Lower leg skin (tissue), 4 donors: ENCODE measurements at regions not wholly inside any gene's neighbourhood (a gene's known extent, or its start where the extent isn't known, plus 50 kb on each side); places are given as distances from the start of the nearest gene placed in this dataset.

Experiments
- DNase-seq, 2 donors: peaks; one replicate each; pipeline ENCODE4 v3.0.0-alpha.2; 2019; ENCODE audit warnings: low spot score in 2 of 2
- H3K4me3 ChIP-seq: fragments of 200-600 bp; sonication (generic); 2 replicates; pipeline ENCODE4 v1.5.1; 2017; ENCODE audit warnings: mild to moderate bottlenecking, low read depth; ENCODE audit not compliant: poor library complexity, severe bottlenecking
- CTCF ChIP-seq, 3 donors: fragments of 450-650 bp; IDR thresholded peaks; one replicate each; pipeline ENCODE4 v1.5.1; 2016; ENCODE audit warnings: antibody characterized with exemption in 3 of 3, mild to moderate bottlenecking in 3 of 3, moderate library complexity in 2 of 3
- POLR2A ChIP-seq, 2 donors: fragments of 450-650 bp; IDR thresholded peaks; one replicate each; pipeline ENCODE4 v1.6.1; 2016 to 2017; ENCODE audit warnings: antibody characterized with exemption in 2 of 2, mild to moderate bottlenecking in 1 of 2, moderate library complexity in 1 of 2
- WGBS, 2 donors: methylation state at CpG; one replicate each; pipeline ENCODE4 v1.1.5; 2018; 5-methylcytosine and 5-hydroxymethylcytosine counted together
- intact Hi-C: fragments of 100-400 bp; cut with DNase I; formaldehyde crosslinking; loops from one replicate; pipeline ENCODE4 v1.15.0; 2023; ENCODE audit warnings: low total_unique reads

GRCh38 chr13:57511603-57512002 is 119.9 kb upstream of the PCDH17 start:
- H3K4me3 ChIP-seq: no peak overlapping the region
- intact Hi-C loops: no loop called here

GRCh38 chr13:57527114-57527735 is 104.3 kb upstream of the PCDH17 start:
- no peak for TF ChIP-seq POLR2A (IDR thresholded peaks at IDR 0.05)
- TF ChIP-seq CTCF (IDR thresholded peaks at IDR 0.05): no peak
- WGBS, 2 donors: 81 to 97% methylated on average over 1 of the region's 1 CpG
- intact Hi-C loops: no loop called here
- H3K4me3 ChIP-seq: no peak overlapping the region
- DNase-seq: no peak

More at GRCh38 chr13:57511603-57512002, 119.9 kb upstream of the PCDH17 start:
- no peak for DNase-seq
- TF ChIP-seq POLR2A (IDR thresholded peaks at IDR 0.05): no peak
- no peak for TF ChIP-seq CTCF (IDR thresholded peaks at IDR 0.05)

- TF ChIP-seq CTCF (IDR thresholded peaks at IDR 0.05) (no peak), POLR2A (IDR thresholded peaks at IDR 0.05) (no peak)
- no peak for DNase-seq
- intact Hi-C loops: no loop called here
- H3K4me3 ChIP-seq: no peak overlapping the region
Measured at GRCh38 chr13:57531256-57531655, 100.3 kb upstream of the PCDH17 start.

- intact Hi-C loops: no loop called here
- TF ChIP-seq CTCF (IDR thresholded peaks at IDR 0.05) (no peak), POLR2A (IDR thresholded peaks at IDR 0.05) (no peak)
- no peak for DNase-seq
- H3K4me3 ChIP-seq: no peak overlapping the region
Measured at GRCh38 chr13:57546942-57547341, 84.6 kb upstream of the PCDH17 start.

- intact Hi-C loops: no loop called here
- WGBS, 2 donors: 66 to 78% methylated on average over 3 of the region's 3 CpGs
- H3K4me3 ChIP-seq: no peak overlapping the region
- no peak for DNase-seq
- TF ChIP-seq CTCF (IDR thresholded peaks at IDR 0.05) (no peak), POLR2A (IDR thresholded peaks at IDR 0.05) (no peak)
Measured at GRCh38 chr13:57552437-57552836, 79.1 kb upstream of the PCDH17 start.

GRCh38 chr13:57553932-57554331 is 77.6 kb upstream of the PCDH17 start:
- intact Hi-C loops: no loop called here
- no peak for DNase-seq
- TF ChIP-seq POLR2A (IDR thresholded peaks at IDR 0.05) (no peak), CTCF (IDR thresholded peaks at IDR 0.05) (no peak)
- no peak overlapping the region for H3K4me3 ChIP-seq
- WGBS, 2 donors: 92 to 97% methylated on average over 1 of the region's 1 CpG
